OCI-LY1 (cell line): ENCODE measurements at regions not wholly inside any gene's neighbourhood (a gene's known extent, or its start where the extent isn't known, plus 50 kb on each side); places are given as distances from the start of the nearest gene placed in this dataset.

Experiments used
- EZH2 ChIP-seq: fragments of 200-600 bp; sonication (generic), shearing (Covaris generic); IDR thresholded peaks from 2 replicates; pipeline ENCODE4 v1.8.0; 2017; ENCODE audit warnings: borderline replicate concordance, mixed run types, mild to moderate bottlenecking, antibody characterized with exemption, low read length, moderate library complexity, mixed read lengths
- TF ChIP-seq, protein P1 (sequence below): fragments of 200-600 bp; sonication (generic), shearing (Covaris generic); IDR thresholded peaks from 2 replicates; pipeline ENCODE4 v1.5.1; 2017; ENCODE audit warnings: mild to moderate bottlenecking, antibody characterized with exemption, low read length, moderate library complexity, mixed read lengths

DNA sequence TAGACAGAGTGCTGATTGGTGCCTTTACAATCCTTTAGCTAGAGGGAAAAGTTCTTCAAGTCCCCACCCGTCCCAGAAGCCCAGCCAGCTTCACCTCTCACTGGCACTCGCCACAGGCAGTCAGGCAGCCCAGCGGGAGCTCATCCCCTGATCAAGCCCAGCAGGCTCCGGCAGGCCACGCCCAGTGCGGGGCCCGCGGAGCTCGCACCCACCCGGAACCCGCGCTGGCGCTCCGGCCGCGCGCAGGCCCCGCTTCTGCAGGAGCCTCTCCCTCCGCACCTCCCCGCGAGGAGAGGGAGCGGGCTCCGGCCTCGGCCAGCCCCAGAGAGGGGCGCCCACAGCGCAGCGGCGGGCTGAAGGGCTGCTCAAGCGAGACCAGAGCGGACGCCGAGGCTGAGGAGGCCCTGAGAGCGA lies 202.4 kb upstream of the PDGFD start:
- TF ChIP-seq, protein P1, sequence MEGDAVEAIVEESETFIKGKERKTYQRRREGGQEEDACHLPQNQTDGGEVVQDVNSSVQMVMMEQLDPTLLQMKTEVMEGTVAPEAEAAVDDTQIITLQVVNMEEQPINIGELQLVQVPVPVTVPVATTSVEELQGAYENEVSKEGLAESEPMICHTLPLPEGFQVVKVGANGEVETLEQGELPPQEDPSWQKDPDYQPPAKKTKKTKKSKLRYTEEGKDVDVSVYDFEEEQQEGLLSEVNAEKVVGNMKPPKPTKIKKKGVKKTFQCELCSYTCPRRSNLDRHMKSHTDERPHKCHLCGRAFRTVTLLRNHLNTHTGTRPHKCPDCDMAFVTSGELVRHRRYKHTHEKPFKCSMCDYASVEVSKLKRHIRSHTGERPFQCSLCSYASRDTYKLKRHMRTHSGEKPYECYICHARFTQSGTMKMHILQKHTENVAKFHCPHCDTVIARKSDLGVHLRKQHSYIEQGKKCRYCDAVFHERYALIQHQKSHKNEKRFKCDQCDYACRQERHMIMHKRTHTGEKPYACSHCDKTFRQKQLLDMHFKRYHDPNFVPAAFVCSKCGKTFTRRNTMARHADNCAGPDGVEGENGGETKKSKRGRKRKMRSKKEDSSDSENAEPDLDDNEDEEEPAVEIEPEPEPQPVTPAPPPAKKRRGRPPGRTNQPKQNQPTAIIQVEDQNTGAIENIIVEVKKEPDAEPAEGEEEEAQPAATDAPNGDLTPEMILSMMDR = no peak
- no peak for TF ChIP-seq EZH2
